GM12878 (cell line): ENCODE measurements at regions not wholly inside any gene's neighbourhood (a gene's known extent, or its start where the extent isn't known, plus 50 kb on each side); places are given as distances from the start of the nearest gene placed in this dataset.
A peak's percentile ranks its signal among the peaks of the same experiment; 100 is the strongest.

ENCODE experiments used
- ATF7 ChIP-seq: fragments of 450-650 bp; IDR thresholded peaks from 2 replicates; pipeline ENCODE4 v1.6.1; 2016; ENCODE audit warnings: low read depth, mild to moderate bottlenecking
- BCL11A ChIP-seq: IDR thresholded peaks from 2 replicates; pipeline ENCODE4 v1.6.1; 2011; ENCODE audit warnings: low read depth, low read length
- CBFB ChIP-seq: IDR thresholded peaks from 2 replicates; pipeline ENCODE4 v1.6.1; 2016; ENCODE audit warnings: antibody characterized with exemption, low read depth
- CBX5 ChIP-seq: sonication (generic); IDR thresholded peaks from 2 replicates; pipeline ENCODE4 v1.6.1; 2016; ENCODE audit warnings: low read depth, moderate library complexity, mild to moderate bottlenecking, inconsistent platforms
- EP300 ChIP-seq, 2 experiments: fragments of 150-350 bp in 1 of 2; IDR thresholded peaks; 2 replicates each; pipeline ENCODE4 v1.6.1; 2011 to 2012; ENCODE audit warnings: low read depth in 2 of 2, low read length in 2 of 2, borderline replicate concordance in 1 of 2, improper control_type of control experiment in 1 of 2, inconsistent platforms in 1 of 2; ENCODE audit not compliant: control insufficient read depth in 1 of 2
- HSF1 ChIP-seq: fragments of 150-350 bp; IDR thresholded peaks from 2 replicates; pipeline ENCODE4 v1.6.1; 2014; ENCODE audit warnings: mild to moderate bottlenecking, low read depth, low read length
- JUNB ChIP-seq: IDR thresholded peaks from 2 replicates; pipeline ENCODE4 v1.6.1; 2016; ENCODE audit warnings: antibody characterized with exemption, mild to moderate bottlenecking
- MEF2A ChIP-seq: IDR thresholded peaks from 2 replicates; pipeline ENCODE4 v1.6.1; 2011; ENCODE audit warnings: low read depth, mild to moderate bottlenecking, low read length, moderate library complexity; ENCODE audit not compliant: insufficient read depth
- MEF2B ChIP-seq: fragments of 450-650 bp; IDR thresholded peaks from 2 replicates; pipeline ENCODE4 v1.6.1; 2018; ENCODE audit warnings: mild to moderate bottlenecking, moderate library complexity; ENCODE audit not compliant: partially characterized antibody, poor library complexity, severe bottlenecking
- NBN ChIP-seq: fragments of 450-650 bp; IDR thresholded peaks from 2 replicates; pipeline ENCODE4 v1.6.1; 2016
- NFIC ChIP-seq: IDR thresholded peaks from 2 replicates; pipeline ENCODE4 v1.6.1; 2012; ENCODE audit warnings: low read depth, mild to moderate bottlenecking, inconsistent platforms, low read length, moderate library complexity
- RAD21 ChIP-seq: IDR thresholded peaks from 2 replicates; pipeline ENCODE4 v1.6.1; 2011; ENCODE audit warnings: mild to moderate bottlenecking, low read depth, low read length, moderate library complexity; ENCODE audit not compliant: insufficient read depth
- SREBF2 ChIP-seq: IDR thresholded peaks from 2 replicates; pipeline ENCODE4 v1.6.1; 2012; ENCODE audit warnings: mild to moderate bottlenecking, low read length
- YBX1 ChIP-seq: fragments of 450-650 bp; IDR thresholded peaks from 2 replicates; pipeline ENCODE4 v1.6.1; 2016; ENCODE audit warnings: antibody characterized with exemption
- ZBED1 ChIP-seq: IDR thresholded peaks from 2 replicates; pipeline ENCODE4 v1.6.1; 2016; ENCODE audit warnings: borderline replicate concordance
- ZBTB40 ChIP-seq: fragments of 450-650 bp; IDR thresholded peaks from 2 replicates; pipeline ENCODE4 v1.6.1; 2016; ENCODE audit warnings: mild to moderate bottlenecking, moderate library complexity, borderline replicate concordance
- ZNF687 ChIP-seq: fragments of 450-650 bp; IDR thresholded peaks from 2 replicates; pipeline ENCODE4 v1.6.1; 2017; ENCODE audit warnings: mild to moderate bottlenecking, moderate library complexity

- TF ChIP-seq EP300 (IDR thresholded peaks at IDR 0.05; ENCODE audit: borderline replicate concordance in 1 of 2, control insufficient read depth in 1 of 2, low read depth in 2 of 2, low read length in 2 of 2), result peak; percentile 45 to 49; a peak in 2 of 4 replicates
- TF ChIP-seq MEF2B, result peak; percentile 49
- TF ChIP-seq ATF7, result peak; percentile 56
- no peak for TF ChIP-seq CBX5
- TF ChIP-seq ZBED1, result no peak; the same call in 1 of the 2 replicates
- TF ChIP-seq SREBF2, result no peak
- TF ChIP-seq CBFB, result peak; percentile 65; the same call in 1 of the 2 replicates
- no peak for TF ChIP-seq RAD21
- TF ChIP-seq HSF1, result no peak
- TF ChIP-seq MEF2A, result 0 out of 2 replicates have a peak, but pooled peaks have one; percentile 71
- TF ChIP-seq JUNB, result no peak
- TF ChIP-seq NBN, result no peak
- no peak for TF ChIP-seq ZBTB40
- TF ChIP-seq BCL11A, result peak; percentile 78
- TF ChIP-seq YBX1, result no peak
- TF ChIP-seq ZNF687, result no peak
- 0 out of 2 replicates have a peak, but pooled peaks have one; percentile 29 for TF ChIP-seq NFIC
- TF ChIP-seq, all 136 proteins: peak for 17
These were observed 50.3 kb upstream of the TXNDC5 start (continued) for GRCh38 chr6:7960848-7961247.
